22Rv1 (cell line): ENCODE measurements at regions not wholly inside any gene's neighbourhood (a gene's known extent, or its start where the extent isn't known, plus 50 kb on each side); places are given as distances from the start of the nearest gene placed in this dataset.

ENCODE experiments used
- ZFX ChIP-seq: fragments of 450-650 bp; IDR thresholded peaks from 2 replicates; pipeline ENCODE4 v1.6.1; 2017; ENCODE audit warnings: antibody characterized with exemption, borderline replicate concordance
- TF ChIP-seq, protein P1 (sequence below): fragments of 450-650 bp; IDR thresholded peaks from 2 replicates; pipeline ENCODE4 v1.5.1; 2017; ENCODE audit warnings: mild to moderate bottlenecking

GRCh38 chr1:4263699-4264098, 363.6 kb upstream of the C1orf174 start:
- TF ChIP-seq, protein P1, sequence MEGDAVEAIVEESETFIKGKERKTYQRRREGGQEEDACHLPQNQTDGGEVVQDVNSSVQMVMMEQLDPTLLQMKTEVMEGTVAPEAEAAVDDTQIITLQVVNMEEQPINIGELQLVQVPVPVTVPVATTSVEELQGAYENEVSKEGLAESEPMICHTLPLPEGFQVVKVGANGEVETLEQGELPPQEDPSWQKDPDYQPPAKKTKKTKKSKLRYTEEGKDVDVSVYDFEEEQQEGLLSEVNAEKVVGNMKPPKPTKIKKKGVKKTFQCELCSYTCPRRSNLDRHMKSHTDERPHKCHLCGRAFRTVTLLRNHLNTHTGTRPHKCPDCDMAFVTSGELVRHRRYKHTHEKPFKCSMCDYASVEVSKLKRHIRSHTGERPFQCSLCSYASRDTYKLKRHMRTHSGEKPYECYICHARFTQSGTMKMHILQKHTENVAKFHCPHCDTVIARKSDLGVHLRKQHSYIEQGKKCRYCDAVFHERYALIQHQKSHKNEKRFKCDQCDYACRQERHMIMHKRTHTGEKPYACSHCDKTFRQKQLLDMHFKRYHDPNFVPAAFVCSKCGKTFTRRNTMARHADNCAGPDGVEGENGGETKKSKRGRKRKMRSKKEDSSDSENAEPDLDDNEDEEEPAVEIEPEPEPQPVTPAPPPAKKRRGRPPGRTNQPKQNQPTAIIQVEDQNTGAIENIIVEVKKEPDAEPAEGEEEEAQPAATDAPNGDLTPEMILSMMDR = no peak
- no peak for TF ChIP-seq ZFX
